B cell (primary cell): ENCODE measurements at regions not wholly inside any gene's neighbourhood (a gene's known extent, or its start where the extent isn't known, plus 50 kb on each side); places are given as distances from the start of the nearest gene placed in this dataset.

Source experiments
- ATAC-seq: fragments of 200-7000 bp; cut with Tn5 transposase; one replicate; pipeline ENCODE4 v1.10.0; 2021; ENCODE audit warnings: low read depth, mild to moderate bottlenecking, moderate number of reproducible peaks, moderate library complexity
- CTCF ChIA-PET: fragments of 350-600 bp; sonication (Branson Sonifier 250); formaldehyde crosslinking; loops from one replicate; lab custom pipeline; 2021; ENCODE audit warnings: antibody characterized with exemption, inconsistent platforms; lab: Charles Lee
- POLR2A ChIA-PET: fragments of 350-600 bp; sonication (Branson Sonifier 250); formaldehyde crosslinking; loops from one replicate; lab custom pipeline; 2021; ENCODE audit warnings: antibody characterized with exemption; lab: Charles Lee
- DNase-seq: peaks from one replicate; pipeline ENCODE4 v3.0.0; 2013
- H2AFZ ChIP-seq: 2 replicates; pipeline ENCODE4 v1.6.1; 2012; ENCODE audit warnings: mild to moderate bottlenecking, low read depth, low read length; ENCODE audit not compliant: insufficient read depth, poor library complexity, severe bottlenecking
- H3K27ac ChIP-seq, 2 donors: 1 replicate in 1 of 2; 2 replicates in 1 of 2; pipeline ENCODE4 v1.5.1; 2012 to 2013; ENCODE audit warnings: low read length in 2 of 2, mild to moderate bottlenecking in 2 of 2, moderate library complexity in 1 of 2
- H3K27me3 ChIP-seq, 4 experiments: fragments of 200-600 bp in 1 of 4; sonication (generic) in 1 of 4; replicated peaks in 1 of 4; 1 replicate in 2 of 4; 2 replicates in 2 of 4; pipeline versions ENCODE4 v1.6.1 to v1.7.0; 2013 to 2016; ENCODE audit warnings: low read length in 3 of 4, mild to moderate bottlenecking in 2 of 4, mixed read lengths in 1 of 4, moderate library complexity in 1 of 4; ENCODE audit not compliant: insufficient read depth in 4 of 4, control insufficient read depth in 3 of 4; ENCODE audit errors: control extremely low read depth in 1 of 4
- H3K36me3 ChIP-seq, 2 experiments: replicated peaks in 1 of 2; 1 replicate in 1 of 2; 2 replicates in 1 of 2; pipeline versions ENCODE4 v1.6.1 to v1.7.1; 2013; ENCODE audit warnings: low read length in 1 of 2; ENCODE audit not compliant: insufficient read depth in 2 of 2, control insufficient read depth in 1 of 2; ENCODE audit errors: control extremely low read depth in 1 of 2, extremely low read depth in 1 of 2
- H3K4me1 ChIP-seq, 2 donors: fragments of 200-600 bp in 1 of 2; sonication (generic) in 1 of 2; 1 replicate in 1 of 2; 2 replicates in 1 of 2; pipeline versions ENCODE4 v1.5.1 to v1.6.1; 2013 to 2017; ENCODE audit warnings: low read length in 2 of 2; ENCODE audit not compliant: control insufficient read depth in 2 of 2, insufficient read depth in 2 of 2
- H3K4me2 ChIP-seq: replicated peaks from 2 replicates; pipeline ENCODE3; 2012; ENCODE audit warnings: mild to moderate bottlenecking, low read depth, low read length; ENCODE audit not compliant: poor library complexity, severe bottlenecking
- H3K4me3 ChIP-seq, 5 experiments: fragments of 200-600 bp in 1 of 5; sonication (generic) in 1 of 5; 1 replicate in 3 of 5; 2 replicates in 2 of 5; pipeline versions ENCODE4 v1.5.1 to v1.7.0; 2011 to 2016; ENCODE audit warnings: low read length in 4 of 5, mild to moderate bottlenecking in 4 of 5, low read depth in 2 of 5, control low read depth in 1 of 5, moderate library complexity in 1 of 5; ENCODE audit not compliant: insufficient read depth in 1 of 5; ENCODE audit errors: control extremely low read depth in 1 of 5, extremely low read depth in 1 of 5
- H3K79me2 ChIP-seq: fragments of 200-600 bp; sonication (generic); one replicate; pipeline ENCODE4 v1.6.0; 2016; ENCODE audit warnings: low read length; ENCODE audit not compliant: control insufficient read depth, insufficient read depth
- H3K9ac ChIP-seq: fragments of 200-600 bp; sonication (generic); 2 replicates; pipeline ENCODE4 v1.6.1; 2017; ENCODE audit warnings: mild to moderate bottlenecking, low read length, moderate library complexity
- H3K9me3 ChIP-seq, 3 donors: one replicate each; pipeline versions ENCODE4 v1.6.1 to v1.7.1; 2013; ENCODE audit warnings: low read length in 2 of 3; ENCODE audit not compliant: control insufficient read depth in 2 of 3, insufficient read depth in 1 of 3; ENCODE audit errors: control extremely low read depth in 1 of 3
- H4K20me1 ChIP-seq: 2 replicates; pipeline ENCODE4 v1.6.0; 2012; ENCODE audit warnings: mild to moderate bottlenecking, low read length; ENCODE audit not compliant: insufficient read depth, control insufficient read depth, poor library complexity, severe bottlenecking
- H3K27ac Mint-ChIP-seq: one replicate; pipeline ENCODE4 v1.8.0; 2021; ENCODE audit warnings: mixed read lengths
- H3K27me3 Mint-ChIP-seq: one replicate; pipeline ENCODE4 v1.8.0; 2021; ENCODE audit warnings: mixed read lengths
- H3K4me1 Mint-ChIP-seq: one replicate; pipeline ENCODE4 v1.8.0; 2021; ENCODE audit warnings: mixed read lengths
- H3K4me3 Mint-ChIP-seq: one replicate; pipeline ENCODE4 v1.8.0; 2021; ENCODE audit warnings: mixed read lengths
- H3K9me3 Mint-ChIP-seq: one replicate; pipeline ENCODE4 v1.8.0; 2022; ENCODE audit warnings: mixed read lengths; ENCODE audit not compliant: insufficient read depth
- EZH2 ChIP-seq: IDR thresholded peaks from 2 replicates; pipeline ENCODE4 v1.6.1; 2012; ENCODE audit warnings: borderline replicate concordance, low read depth, mild to moderate bottlenecking, moderate library complexity, low read length; ENCODE audit not compliant: insufficient read depth, poor library complexity, severe bottlenecking
- WGBS: methylation state at CpG from one replicate; pipeline ENCODE4 v1.1.5; 2013; ENCODE audit warnings: missing lambda C conversion rate; ENCODE audit not compliant: insufficient coverage; 5-methylcytosine and 5-hydroxymethylcytosine counted together
- intact Hi-C: fragments of 100-400 bp; cut with micrococcal nuclease; formaldehyde crosslinking; loops from one replicate; pipeline ENCODE4 v1.10.0; 2022
- TF ChIP-seq, protein P1 (sequence below): fragments of 200-600 bp; IDR thresholded peaks from one replicate; pipeline ENCODE4 v1.8.0; 2022; ENCODE audit warnings: antibody characterized with exemption, mild to moderate bottlenecking

DNA sequence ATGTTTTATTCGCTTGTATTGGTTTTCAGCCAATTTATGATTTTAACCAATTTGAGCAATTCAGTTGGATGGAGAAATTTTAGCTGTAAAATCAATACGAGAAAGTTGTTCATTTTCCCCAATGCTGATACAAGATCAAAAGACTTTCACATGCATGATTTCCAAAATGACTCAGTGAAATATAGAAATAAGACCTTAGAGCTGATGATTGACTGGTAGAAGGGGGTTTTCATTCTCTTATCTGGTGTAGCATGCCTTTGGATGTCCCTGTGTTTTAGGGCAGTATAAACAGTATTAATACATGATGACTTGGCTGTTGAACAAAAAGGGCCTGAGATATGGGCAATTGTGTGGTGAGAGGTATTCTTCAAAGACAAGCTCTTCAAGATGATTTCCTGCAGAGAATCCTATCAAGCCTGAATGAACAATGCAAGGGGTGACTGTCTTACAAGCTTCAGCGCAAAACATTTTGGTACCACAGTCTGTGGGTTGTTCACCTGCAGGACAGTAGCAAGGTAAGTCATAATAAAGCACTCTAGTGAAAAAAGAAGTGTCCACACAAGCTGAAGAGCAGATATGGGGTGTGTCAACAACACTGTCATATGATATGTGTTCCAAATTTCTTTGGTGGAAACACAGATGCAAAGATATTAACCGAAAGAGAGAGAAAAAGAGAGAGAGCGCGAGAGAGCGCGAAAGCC is 156.2 kb downstream of the TNFSF18 start:
- Mint-ChIP-seq H3K27me3 (no peaks in the 10 kb centered on the region), H3K4me3 (peak overlapping the region; percentile 63), H3K9me3 (no peaks in the 10 kb centered on the region), H3K27ac (peak overlapping the region; percentile 76), H3K4me1 (peaks cover 37% of the 10 kb centered on the region)
- Histone ChIP-seq H3K4me2 (peak overlapping the region; percentile 69), H3K4me1 (peaks cover 16 to 20% of the 10 kb centered on the region in 2 donors), H3K9ac (peak overlapping the region; percentile 46), H3K9me3 (no peaks in the 10 kb centered on the region), H3K36me3 (no peaks in the 10 kb centered on the region), H3K27ac (peak overlapping the region; percentile 25 to 70), H3K79me2 (no peaks in the 10 kb centered on the region), H4K20me1 (no peaks in the 10 kb centered on the region), H2AFZ (peak overlapping the region; percentile 51), H3K4me3 (peak overlapping the region in 2 of 5 experiments; percentile 29 to 50), H3K27me3 (no peaks in the 10 kb centered on the region)
- 67% methylated on average over 2 of the region's 8 CpGs for WGBS
- intact Hi-C loops = loop anchor here (2.0 to 10.0 kb wide), 2 partner anchors 76 to 150 kb away; no protein-coding TSS in a partner anchor
- TF ChIP-seq, protein P1, sequence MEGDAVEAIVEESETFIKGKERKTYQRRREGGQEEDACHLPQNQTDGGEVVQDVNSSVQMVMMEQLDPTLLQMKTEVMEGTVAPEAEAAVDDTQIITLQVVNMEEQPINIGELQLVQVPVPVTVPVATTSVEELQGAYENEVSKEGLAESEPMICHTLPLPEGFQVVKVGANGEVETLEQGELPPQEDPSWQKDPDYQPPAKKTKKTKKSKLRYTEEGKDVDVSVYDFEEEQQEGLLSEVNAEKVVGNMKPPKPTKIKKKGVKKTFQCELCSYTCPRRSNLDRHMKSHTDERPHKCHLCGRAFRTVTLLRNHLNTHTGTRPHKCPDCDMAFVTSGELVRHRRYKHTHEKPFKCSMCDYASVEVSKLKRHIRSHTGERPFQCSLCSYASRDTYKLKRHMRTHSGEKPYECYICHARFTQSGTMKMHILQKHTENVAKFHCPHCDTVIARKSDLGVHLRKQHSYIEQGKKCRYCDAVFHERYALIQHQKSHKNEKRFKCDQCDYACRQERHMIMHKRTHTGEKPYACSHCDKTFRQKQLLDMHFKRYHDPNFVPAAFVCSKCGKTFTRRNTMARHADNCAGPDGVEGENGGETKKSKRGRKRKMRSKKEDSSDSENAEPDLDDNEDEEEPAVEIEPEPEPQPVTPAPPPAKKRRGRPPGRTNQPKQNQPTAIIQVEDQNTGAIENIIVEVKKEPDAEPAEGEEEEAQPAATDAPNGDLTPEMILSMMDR = no peak
- TF ChIP-seq EZH2 = no peak
- ATAC-seq (peak; percentile 28), DNase-seq (no peak)
- POLR2A ChIA-PET = interaction anchor here (0.9 kb wide), 1 partner anchor 12 kb away, joined by 3 read pairs; no protein-coding TSS in a partner anchor
- CTCF ChIA-PET = interaction anchor here (0.9 to 2.2 kb wide), 7 partner anchors 12 to 309 kb away, joined by 3 to 9 read pairs (median 3); no protein-coding TSS in a partner anchor

DNA sequence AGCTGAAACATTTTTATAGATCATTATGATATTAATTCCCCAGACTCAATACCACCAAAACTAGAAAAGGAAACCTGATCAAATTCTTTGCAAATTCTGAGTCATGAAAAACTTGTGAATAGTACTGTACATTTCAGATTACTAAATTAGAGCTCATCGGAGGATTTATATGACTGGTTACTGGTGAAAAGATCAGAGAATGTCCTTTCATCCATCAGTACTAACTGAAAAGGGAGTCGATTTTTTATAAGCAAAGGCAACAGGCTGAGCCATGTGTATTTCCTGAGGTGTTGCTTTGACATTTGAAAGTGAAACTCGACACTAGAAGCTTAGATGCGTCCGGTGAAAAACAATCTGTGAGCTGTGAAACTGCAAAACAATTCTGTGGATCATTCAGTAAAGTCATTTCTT is 155.7 kb downstream of the TNFSF18 start:
- Histone ChIP-seq H3K4me2 (peak overlapping the region; percentile 69), H3K4me1 (peaks cover 20% of the 10 kb centered on the region in 2 donors), H2AFZ (peak overlapping the region; percentile 51), H3K9me3 (no peaks in the 10 kb centered on the region), H3K9ac (peak overlapping the region; percentile 46), H3K27me3 (no peaks in the 10 kb centered on the region), H3K27ac (peak overlapping the region; percentile 25 to 70), H3K4me3 (peak overlapping the region in 3 of 5 experiments; percentile 27 to 50 (median 29)), H3K79me2 (no peaks in the 10 kb centered on the region), H3K36me3 (no peaks in the 10 kb centered on the region), H4K20me1 (no peaks in the 10 kb centered on the region)
- intact Hi-C loops = loop anchor here (2.0 to 10.0 kb wide), 2 partner anchors 76 to 150 kb away; no protein-coding TSS in a partner anchor
- H3K27me3 Mint-ChIP-seq = no peaks in the 10 kb centered on the region
- peak overlapping the region; percentile 76 for H3K27ac Mint-ChIP-seq
- no peaks in the 10 kb centered on the region for H3K9me3 Mint-ChIP-seq
- no peak for TF ChIP-seq EZH2
- TF ChIP-seq, protein P1 = no peak
- DNase-seq (peak; percentile 53), ATAC-seq (peak; percentile 82)
- POLR2A ChIA-PET = interaction anchor here (0.6 kb wide), 1 partner anchor 134 kb away, joined by 3 read pairs; no protein-coding TSS in a partner anchor
- 0% methylated on average over 3 of the region's 5 CpGs for WGBS
- CTCF ChIA-PET = interaction anchor here (0.7 to 2.2 kb wide), 6 partner anchors 11 to 307 kb away, joined by 3 to 9 read pairs (median 4); no protein-coding TSS in a partner anchor
- peaks cover 40% of the 10 kb centered on the region for H3K4me1 Mint-ChIP-seq
- H3K4me3 Mint-ChIP-seq = peak overlapping the region; percentile 63
